Stomach (tissue), 8 donors: ENCODE measurements at regions not wholly inside any gene's neighbourhood (a gene's known extent, or its start where the extent isn't known, plus 50 kb on each side); places are given as distances from the start of the nearest gene placed in this dataset.
"Not testable (repeated sequence)": the region's sequence is repeated elsewhere in the genome, so short reads cannot be mapped to it uniquely, and the experiment has no call there.

Experiments used
- DNase-seq, 2 donors: peaks; one replicate each; pipeline versions ENCODE4 v3.0.0 to v3.0.0-alpha.2; 2013 to 2019
- H3K27ac ChIP-seq, 5 donors: fragments of 200-600 bp in 4 of 5; sonication (generic) in 4 of 5; one replicate each; pipeline ENCODE4 v1.5.1; 2013 to 2019; ENCODE audit warnings: mild to moderate bottlenecking in 1 of 5, moderate library complexity in 1 of 5
- H3K27me3 ChIP-seq, 3 donors: fragments of 200-600 bp; sonication (generic); one replicate each; pipeline ENCODE4 v1.5.1; 2017 to 2019; ENCODE audit warnings: mixed run types in 1 of 3
- H3K36me3 ChIP-seq, 4 donors: fragments of 200-600 bp; sonication (generic); 1 replicate in 3 of 4; 2 replicates in 1 of 4; pipeline ENCODE4 v1.5.1; 2016 to 2019
- H3K4me1 ChIP-seq, 4 donors: fragments of 200-600 bp; sonication (generic); one replicate each; pipeline ENCODE4 v1.5.1; 2016 to 2019
- H3K4me3 ChIP-seq, 4 donors: fragments of 200-600 bp; sonication (generic) in 3 of 4; one replicate each; pipeline ENCODE4 v1.5.1; 2016 to 2019; ENCODE audit warnings: mild to moderate bottlenecking in 1 of 4
- H3K9me3 ChIP-seq, 4 donors: fragments of 200-600 bp; sonication (generic); one replicate each; pipeline ENCODE4 v1.5.1; 2016 to 2019
- CTCF ChIP-seq, 7 experiments: fragments of 450-650 bp in 4 of 7; fragments of 200-600 bp in 3 of 7; sonication (generic) in 3 of 7; IDR thresholded peaks; one replicate each; pipeline ENCODE4 v1.5.1; 2016 to 2019; ENCODE audit warnings: antibody characterized with exemption in 7 of 7, control low read depth in 2 of 7, mild to moderate bottlenecking in 1 of 7
- EP300 ChIP-seq: sonication (generic); formaldehyde crosslinking; IDR thresholded peaks from one replicate; pipeline ENCODE4 v1.6.1; 2017; ENCODE audit warnings: antibody characterized with exemption
- POLR2A ChIP-seq, 4 donors: fragments of 450-650 bp; IDR thresholded peaks; one replicate each; pipeline ENCODE4 v1.6.1; 2016; ENCODE audit warnings: antibody characterized with exemption in 4 of 4, control low read depth in 2 of 4, mild to moderate bottlenecking in 1 of 4, moderate library complexity in 1 of 4
- POLR2AphosphoS5 ChIP-seq, 3 donors: sonication (generic); formaldehyde crosslinking; IDR thresholded peaks; one replicate each; pipeline ENCODE4 v1.6.1; 2016; ENCODE audit warnings: antibody characterized with exemption in 3 of 3
- WGBS, 5 donors: extraction: QIAGEN DNeasy Blood & Tissue Kit in 3 of 5; methylation state at CpG; one replicate each; pipeline versions ENCODE4 v1.1.5 to v1.1.7; 2013 to 2018; 5-methylcytosine and 5-hydroxymethylcytosine counted together
- intact Hi-C: fragments of 100-400 bp; cut with DNase I; formaldehyde crosslinking; loops from one replicate; pipeline ENCODE4 v1.15.1; 2023; ENCODE audit warnings: low total_unique reads
- donor health status: healthy with polysubstance abuse.
- donor health status: Bipolar disorder and iron deficiency.
- donor health status: healthy.

DNA sequence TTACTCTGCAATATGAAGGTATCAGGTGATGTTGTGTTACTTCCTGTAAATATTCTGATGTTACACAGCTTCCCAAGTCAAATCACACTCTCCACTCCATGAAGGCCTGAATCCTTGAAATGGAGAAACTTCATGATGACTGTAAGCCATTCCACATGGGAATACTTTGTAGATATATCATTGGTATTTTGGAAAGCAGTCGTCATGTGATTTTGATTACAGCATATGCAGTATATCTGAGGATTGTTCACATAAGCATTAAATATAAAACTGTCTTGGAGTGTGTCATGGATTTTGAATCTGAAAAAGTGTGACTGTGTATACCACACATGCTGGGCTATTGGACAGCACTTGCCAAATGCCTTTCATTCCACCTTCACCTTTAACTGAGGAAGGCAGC lies 118.3 kb upstream of the EXOC2 start:
- H3K4me3 ChIP-seq: no peak overlapping the region
- H3K9me3 ChIP-seq: no peaks in the 10 kb centered on the region
- DNase-seq: no peak
- no peaks in the 10 kb centered on the region for H3K4me1 ChIP-seq
- intact Hi-C loops: no loop called here
- no peaks in the 10 kb centered on the region for H3K27me3 ChIP-seq
- H3K27ac ChIP-seq: no peak overlapping the region
- WGBS, 5 donors: 79 to 100% (median 88%) methylated on average over 1 of the region's 1 CpG
- H3K36me3 ChIP-seq: no peaks in the 10 kb centered on the region
- no peak for TF ChIP-seq POLR2A (IDR thresholded peaks at IDR 0.05)
- no peak for TF ChIP-seq EP300

GRCh38 chr6:804771-805170 lies 111.8 kb upstream of the EXOC2 start:
- DNase-seq: no peak
- 87 to 98% (median 94%) methylated on average over 10 of the region's 10 CpGs for WGBS, 5 donors
- H3K36me3 ChIP-seq: no peaks in the 10 kb centered on the region
- H3K4me3 ChIP-seq: no peak overlapping the region
- no peaks in the 10 kb centered on the region for H3K9me3 ChIP-seq
- no peaks in the 10 kb centered on the region for H3K4me1 ChIP-seq
- TF ChIP-seq POLR2AphosphoS5 (IDR thresholded peaks at IDR 0.05) (no peak), EP300 (no peak)
- H3K27me3 ChIP-seq: peaks cover 0 to 2% (median 0%) of the 10 kb centered on the region in 3 donors
- no peak overlapping the region for H3K27ac ChIP-seq
- intact Hi-C loops: no loop called here

DNA sequence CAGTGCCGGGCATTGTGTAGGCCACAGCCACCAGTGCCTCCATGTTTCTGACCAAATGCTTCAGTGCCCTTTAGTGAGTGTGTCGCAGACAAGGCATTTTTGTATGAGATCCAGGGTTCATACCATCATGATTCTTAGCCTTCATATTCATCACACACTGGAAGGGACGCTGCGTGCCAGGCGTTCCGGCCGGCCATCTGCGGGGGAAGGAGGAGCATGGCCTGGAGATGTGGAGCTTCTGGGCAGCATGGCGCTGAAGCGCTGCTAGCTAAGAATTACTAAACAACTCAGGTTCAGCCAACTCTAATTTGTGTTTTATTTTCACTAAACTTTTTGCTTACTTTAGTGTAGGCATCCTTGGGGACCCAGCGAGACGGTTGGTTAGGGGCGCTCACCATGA lies 111.4 kb upstream of the EXOC2 start:
- 92 to 98% (median 94%) methylated on average over 13 of the region's 13 CpGs for WGBS, 5 donors
- no peaks in the 10 kb centered on the region for H3K9me3 ChIP-seq
- H3K36me3 ChIP-seq: no peaks in the 10 kb centered on the region
- no peaks in the 10 kb centered on the region for H3K4me1 ChIP-seq
- TF ChIP-seq CTCF (IDR thresholded peaks at IDR 0.05) (no peak), POLR2A (IDR thresholded peaks at IDR 0.05) (no peak), POLR2AphosphoS5 (IDR thresholded peaks at IDR 0.05) (no peak), EP300 (no peak)
- no peak for DNase-seq
- peaks cover 0 to 3% (median 0%) of the 10 kb centered on the region in 3 donors for H3K27me3 ChIP-seq
- intact Hi-C loops: no loop called here
- no peak overlapping the region for H3K4me3 ChIP-seq
- H3K27ac ChIP-seq: no peak overlapping the region

DNA sequence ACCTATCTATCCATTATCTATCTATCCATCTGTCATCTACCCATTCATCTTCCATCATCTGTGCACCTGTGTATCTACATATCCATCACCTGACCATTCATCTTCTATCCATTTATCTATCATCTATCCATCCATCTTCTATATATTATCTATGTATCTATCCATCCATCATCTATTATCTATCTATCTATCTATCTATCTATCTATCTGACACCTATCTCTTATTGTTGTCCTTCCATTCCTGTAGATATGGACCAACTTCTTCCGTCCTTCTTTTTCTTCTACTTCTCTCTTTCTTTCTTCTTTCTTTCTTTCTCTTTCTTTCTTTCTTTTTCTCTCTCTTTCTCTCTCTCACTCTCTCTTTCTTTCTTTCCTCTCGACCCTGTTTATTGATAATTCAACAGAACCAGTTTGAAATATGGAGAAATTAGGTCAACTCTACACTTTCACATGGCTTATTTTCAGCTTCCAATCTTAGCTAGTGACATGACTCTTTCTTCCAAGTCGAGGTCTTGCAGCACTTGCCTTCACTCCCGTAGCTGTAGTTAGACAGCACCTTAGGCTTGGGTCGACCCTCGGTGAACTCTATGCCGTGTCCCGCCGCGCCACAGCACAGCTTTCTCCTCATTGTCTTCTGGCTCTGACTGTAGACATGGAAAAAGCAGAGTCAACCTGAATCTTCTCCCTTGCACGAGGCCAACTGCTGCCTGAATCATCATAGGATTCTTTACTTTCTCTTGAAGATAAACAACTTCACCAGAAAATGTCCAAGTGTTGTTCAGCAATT lies 110.4 kb upstream of the EXOC2 start:
- H3K9me3 ChIP-seq: no peaks in the 10 kb centered on the region
- 83 to 89% (median 87%) methylated on average over 11 of the region's 11 CpGs for WGBS, 5 donors
- H3K27ac ChIP-seq: no peak overlapping the region
- H3K4me1 ChIP-seq: no peaks in the 10 kb centered on the region
- DNase-seq: no peak
- H3K4me3 ChIP-seq: no peak overlapping the region
- TF ChIP-seq POLR2AphosphoS5 (IDR thresholded peaks at IDR 0.05): no peak
- intact Hi-C loops: no loop called here
- peaks cover 0 to 3% (median 0%) of the 10 kb centered on the region in 3 donors for H3K27me3 ChIP-seq
- H3K36me3 ChIP-seq: no peaks in the 10 kb centered on the region

DNA sequence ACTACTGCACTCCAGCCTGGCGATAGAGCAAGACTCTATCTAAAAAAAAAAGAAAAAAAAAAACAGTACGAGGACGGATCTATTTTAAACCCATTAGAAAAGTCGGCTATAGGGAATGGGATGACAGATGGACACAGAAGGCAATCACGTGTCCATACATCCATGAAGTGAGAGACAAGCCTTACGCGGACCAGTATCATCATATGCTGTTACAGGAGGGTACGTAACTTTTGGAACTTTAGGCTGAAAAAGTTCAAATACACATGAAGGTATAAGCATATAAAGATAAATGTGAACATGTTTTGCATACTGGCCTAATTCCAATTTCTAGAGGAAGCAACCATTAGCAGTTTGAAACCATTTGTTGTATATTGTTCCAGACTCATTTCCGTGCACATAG lies 109.8 kb upstream of the EXOC2 start:
- 78 to 90% (median 81%) methylated on average over 9 of the region's 9 CpGs for WGBS, 5 donors
- intact Hi-C loops: no loop called here

DNA sequence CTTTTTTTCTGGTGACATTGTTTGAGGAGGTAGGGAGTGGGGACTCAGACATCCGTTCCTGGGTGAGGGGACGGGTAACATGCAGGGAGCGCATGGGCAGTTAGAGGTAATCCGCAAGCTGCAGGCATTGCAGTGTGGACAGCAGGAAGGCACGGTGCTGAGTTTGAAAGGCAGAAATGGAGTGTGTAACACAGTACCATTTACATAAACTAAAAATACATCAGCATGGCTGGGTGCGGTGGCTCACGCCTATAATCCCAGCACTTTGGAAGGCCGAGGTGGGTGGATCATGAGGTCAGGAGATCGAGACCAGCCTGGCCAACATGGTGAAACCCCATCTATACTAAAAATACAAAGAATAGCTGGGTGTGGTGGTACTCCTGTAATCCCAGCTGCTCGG lies 109.3 kb upstream of the EXOC2 start:
- H3K9me3 ChIP-seq, H3K27me3 ChIP-seq, H3K4me3 ChIP-seq, H3K4me1 ChIP-seq, intact Hi-C loops, H3K36me3 ChIP-seq, DNase-seq, H3K27ac ChIP-seq: not testable (repeated sequence)
- 85 to 91% (median 90%) methylated on average over 10 of the region's 10 CpGs for WGBS, 5 donors

More for the DNA sequence above, 109.8 kb upstream of the EXOC2 start:
- H3K27ac ChIP-seq: no peak overlapping the region
- no peaks in the 10 kb centered on the region for H3K9me3 ChIP-seq
- peaks cover 0 to under 1% (median 0%) of the 10 kb centered on the region in 4 donors for H3K4me1 ChIP-seq
- H3K36me3 ChIP-seq: no peaks in the 10 kb centered on the region
- peaks cover 0 to 3% (median 0%) of the 10 kb centered on the region in 3 donors for H3K27me3 ChIP-seq
- no peak for TF ChIP-seq CTCF (IDR thresholded peaks at IDR 0.05)
- no peak for TF ChIP-seq POLR2A (IDR thresholded peaks at IDR 0.05)
- TF ChIP-seq POLR2AphosphoS5 (IDR thresholded peaks at IDR 0.05): no peak
- no peak for TF ChIP-seq EP300
- H3K4me3 ChIP-seq: no peak overlapping the region
- no peak for DNase-seq
